KBM-7 (cell line): ENCODE measurements at regions not wholly inside any gene's neighbourhood (a gene's known extent, or its start where the extent isn't known, plus 50 kb on each side); places are given as distances from the start of the nearest gene placed in this dataset.
"Not testable (repeated sequence)": the region's sequence is repeated elsewhere in the genome, so short reads cannot be mapped to it uniquely, and the experiment has no call there.

ENCODE experiments used
- DNase-seq: peaks from one replicate; pipeline ENCODE4 v3.0.0-alpha.2; 2015
- in situ Hi-C: fragments of 300-500 bp; cut with MboI; formaldehyde crosslinking; loops from 2 replicates; pipeline ENCODE4 v1.14.3; 2020; ENCODE audit warnings: low sequenced_read_pairs, low pct_unique_long_range_greater_than_20kb, mixed read lengths

DNA sequence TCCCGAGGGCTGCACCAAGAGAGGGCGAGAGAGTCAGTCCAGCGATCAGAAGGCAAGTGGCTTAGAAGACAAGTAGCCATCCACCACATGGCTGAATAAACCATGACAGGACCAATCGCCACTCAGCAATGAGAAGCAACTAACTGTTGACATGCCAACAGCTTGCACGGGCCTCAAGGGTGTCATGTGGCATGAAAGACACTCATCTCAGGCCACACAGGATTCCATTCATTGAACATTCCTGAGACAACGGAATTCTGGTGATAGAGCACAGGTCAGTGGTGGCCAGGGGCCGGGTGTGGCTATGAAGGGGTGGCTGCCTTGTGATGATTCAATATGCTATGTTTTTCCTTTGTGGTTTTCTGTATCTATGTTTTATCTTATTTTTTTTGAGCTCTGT, 110.6 kb upstream of the CCZ1B start:
- in situ Hi-C loops = not testable (repeated sequence)

DNA sequence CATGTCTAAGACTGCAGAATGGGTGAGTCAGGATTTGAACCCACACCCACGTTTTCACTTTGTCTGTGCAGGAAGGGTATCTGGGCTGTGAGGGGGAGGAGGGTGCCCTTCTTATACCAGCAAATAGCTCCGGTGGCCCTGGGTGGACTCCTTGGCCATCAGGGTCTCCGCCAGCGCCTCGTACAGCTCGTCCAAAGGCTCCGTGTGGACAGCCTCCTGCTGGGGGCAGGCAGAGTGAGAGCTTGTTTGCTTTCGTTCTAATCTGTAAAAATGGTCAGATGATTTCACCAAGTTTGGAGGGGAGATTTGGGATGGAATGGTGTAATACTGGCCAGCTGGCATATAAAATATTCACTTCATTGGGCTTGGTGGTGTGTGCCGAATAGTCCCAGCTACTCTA, 111.7 kb upstream of the CCZ1B start:
- in situ Hi-C loops, DNase-seq: not testable (repeated sequence)

More for the DNA sequence above, 110.6 kb upstream of the CCZ1B start:
- not testable (repeated sequence) for DNase-seq

DNA sequence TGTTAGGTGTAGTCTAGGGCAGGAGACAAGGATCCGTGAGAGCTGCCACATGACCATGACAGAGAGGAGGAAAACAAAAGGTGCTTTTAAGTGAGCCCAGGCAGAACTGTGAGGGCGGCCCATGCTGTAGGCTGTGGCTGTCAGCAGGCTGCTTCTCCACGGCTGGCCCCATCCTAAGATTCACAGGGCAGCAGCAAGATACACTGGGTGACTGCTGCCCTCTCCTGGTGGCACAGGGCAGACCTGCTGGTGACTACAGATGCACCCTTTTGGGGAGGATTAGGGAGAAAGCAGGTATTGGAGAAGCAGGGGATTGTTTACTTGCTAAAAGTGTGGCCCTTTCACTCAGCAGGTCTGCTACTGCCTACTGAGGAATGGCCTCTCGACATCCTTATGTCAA, 112.2 kb upstream of the CCZ1B start:
- DNase-seq = peak; percentile 49
- in situ Hi-C loops = not testable (repeated sequence)

- in situ Hi-C loops, DNase-seq: not testable (repeated sequence)
These were observed 113.1 kb upstream of the CCZ1B start for GRCh38 chr7:6939126-6939525.

- DNase-seq, in situ Hi-C loops: not testable (repeated sequence)
These were observed 113.8 kb upstream of the CCZ1B start for GRCh38 chr7:6939896-6940295.

DNA sequence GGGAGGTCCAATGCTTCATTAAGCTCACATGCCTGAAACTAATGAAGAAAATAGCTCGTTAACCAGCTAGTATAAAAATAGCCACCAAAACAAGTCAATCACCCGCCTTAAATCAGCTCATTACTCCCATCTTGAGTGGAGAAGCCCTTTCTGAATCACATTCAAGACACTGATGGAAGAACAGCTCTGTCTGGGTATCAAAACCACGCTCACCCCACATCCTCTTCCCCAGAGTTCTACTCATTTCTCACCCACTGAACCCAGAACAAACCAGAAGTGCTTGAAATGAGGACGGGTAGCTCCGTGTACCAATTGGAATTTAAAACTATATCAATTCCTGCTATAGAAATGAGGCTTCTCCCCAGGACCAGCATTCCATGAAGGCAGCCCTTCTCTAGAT, 120.8 kb upstream of the CCZ1B start:
- in situ Hi-C loops, DNase-seq: not testable (repeated sequence)

GRCh38 chr7:6950231-6950630, 124.2 kb upstream of the CCZ1B start:
- in situ Hi-C loops, DNase-seq: not testable (repeated sequence)

- in situ Hi-C loops, DNase-seq: not testable (repeated sequence)
These were observed 125.5 kb upstream of the CCZ1B start for GRCh38 chr7:6951553-6951952.

DNA sequence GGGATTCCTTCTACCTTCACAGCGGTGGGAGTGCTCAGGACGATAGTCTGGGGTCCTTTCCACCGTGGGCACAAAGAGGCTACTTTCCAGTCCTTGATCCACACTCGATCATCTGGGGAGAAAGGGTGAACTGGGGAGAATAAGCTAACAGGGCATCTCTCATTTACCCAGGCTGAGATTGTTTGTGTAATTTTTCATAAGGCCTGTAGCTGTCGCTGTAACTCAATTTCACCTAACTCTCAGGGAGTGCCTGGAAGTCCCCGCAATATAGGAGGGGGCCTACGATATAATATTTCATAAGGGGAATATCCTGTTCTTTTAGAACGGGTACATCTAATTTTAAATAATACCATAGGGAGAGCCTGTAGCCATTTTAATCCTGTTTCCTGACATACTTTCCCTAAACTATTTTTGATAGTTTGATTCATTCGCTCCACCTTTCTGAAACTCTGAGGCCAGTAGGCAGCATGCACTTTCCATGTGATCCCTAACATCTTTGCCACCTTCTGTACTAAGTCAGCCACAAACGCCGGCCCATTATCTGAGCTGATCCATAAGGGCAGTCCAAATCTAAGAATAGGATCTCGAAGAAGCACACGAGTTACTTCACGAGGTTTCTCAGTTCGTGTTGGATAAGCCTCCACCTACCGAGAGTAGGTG, 127.2 kb upstream of the CCZ1B start:
- in situ Hi-C loops = not testable (repeated sequence)

GRCh38 chr7:6953798-6954181, 127.7 kb upstream of the CCZ1B start:
- in situ Hi-C loops, DNase-seq: not testable (repeated sequence)

More for the DNA sequence above, 127.2 kb upstream of the CCZ1B start:
- DNase-seq = not testable (repeated sequence)

DNA sequence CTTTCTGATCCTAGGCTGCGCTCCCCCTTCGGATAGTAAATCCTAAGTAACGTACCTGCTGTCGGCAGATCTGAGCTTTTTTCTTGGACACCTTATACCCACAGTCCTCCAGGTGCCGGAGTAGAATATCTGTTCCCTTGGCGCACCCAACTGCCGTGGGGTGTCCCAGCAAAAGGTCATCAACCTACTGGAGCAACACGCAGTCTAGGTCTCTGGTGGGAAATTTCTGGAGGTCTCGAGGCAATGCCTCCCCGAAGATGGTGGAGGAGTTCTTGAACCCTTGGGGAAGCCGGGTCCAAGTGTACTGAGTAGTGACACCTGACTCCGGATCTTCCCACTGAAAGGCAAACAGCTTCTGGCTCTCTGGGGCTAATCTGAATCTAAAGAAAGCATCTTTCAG, 129.3 kb upstream of the CCZ1B start:
- DNase-seq, in situ Hi-C loops: not testable (repeated sequence)

DNA sequence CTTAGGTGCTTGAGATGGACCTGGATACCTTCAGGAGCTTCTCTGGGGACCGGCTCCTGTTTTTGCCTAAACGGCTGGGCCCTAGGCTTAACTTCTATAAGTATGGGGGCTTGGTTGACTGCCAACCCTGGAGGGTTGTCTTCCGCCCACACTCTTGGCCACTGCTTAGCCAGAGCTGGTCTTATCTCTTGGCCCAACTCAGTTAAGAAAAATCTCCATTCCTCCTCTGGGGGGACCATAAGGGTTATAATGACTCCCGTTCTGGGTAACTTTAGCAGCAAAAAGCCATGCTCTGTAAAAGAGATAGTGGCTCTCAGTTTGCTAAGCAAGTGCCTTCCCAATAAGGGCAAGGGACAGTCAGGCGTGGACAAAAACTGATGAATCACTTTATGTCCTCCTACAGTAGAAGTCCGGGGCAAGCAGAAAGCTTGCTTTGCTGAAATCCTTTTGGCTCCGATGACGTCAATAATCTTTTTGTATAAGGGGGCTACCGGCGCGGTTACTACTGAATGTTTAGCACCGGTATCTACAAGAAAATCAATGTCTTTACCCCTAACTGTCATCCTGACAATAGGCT, 130.0 kb upstream of the CCZ1B start:
- DNase-seq, in situ Hi-C loops: not testable (repeated sequence)

- DNase-seq, in situ Hi-C loops: not testable (repeated sequence)
These were observed 132.3 kb upstream of the CCZ1B start for GRCh38 chr7:6958371-6958770.

DNA sequence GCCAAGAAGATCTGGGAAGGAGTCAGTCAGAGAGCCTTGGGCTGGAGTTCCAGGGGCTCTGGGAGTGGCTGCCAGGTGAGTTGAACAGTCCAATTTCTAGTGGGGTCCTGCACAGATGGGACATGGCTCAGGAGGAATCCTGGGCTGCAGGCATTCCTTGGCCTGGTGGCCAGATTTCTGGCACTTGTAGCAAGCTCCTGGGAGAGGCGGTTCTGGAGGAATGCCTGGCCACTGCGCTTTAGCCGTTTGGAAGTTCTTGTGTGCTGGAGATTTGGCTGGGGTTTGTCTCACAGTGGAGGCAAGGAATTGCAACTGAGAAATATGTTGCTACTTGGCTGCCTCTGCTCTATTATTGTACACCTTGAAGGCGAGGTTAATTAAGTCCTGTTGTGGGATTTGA, 133.9 kb upstream of the CCZ1B start:
- in situ Hi-C loops, DNase-seq: not testable (repeated sequence)

GRCh38 chr7:6962871-6963270, 136.8 kb upstream of the CCZ1B start:
- in situ Hi-C loops, DNase-seq: not testable (repeated sequence)

- DNase-seq = peak; percentile 48
- in situ Hi-C loops = not testable (repeated sequence)
These were observed 139.0 kb upstream of the CCZ1B start for GRCh38 chr7:6965051-6965450.

DNA sequence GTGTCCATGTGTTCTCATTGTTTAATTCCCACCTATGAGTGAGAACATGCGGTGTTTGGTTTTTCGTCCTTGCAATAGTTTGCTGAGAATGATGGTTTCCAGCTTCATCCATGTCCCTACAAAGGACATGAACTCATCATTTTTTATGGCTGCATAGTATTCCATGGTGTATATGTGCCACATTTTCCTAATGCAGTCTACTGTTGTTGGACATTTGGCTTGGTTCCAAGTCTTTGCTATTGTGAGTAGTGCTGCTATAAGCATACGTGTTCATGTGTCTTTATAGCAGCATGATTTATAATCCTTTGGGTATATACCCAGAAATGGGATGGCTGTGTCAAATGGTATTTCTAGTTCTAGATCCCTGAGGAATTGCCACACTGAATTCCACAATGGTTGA, 144.1 kb upstream of the CCZ1B start:
- in situ Hi-C loops = not testable (repeated sequence)

DNA sequence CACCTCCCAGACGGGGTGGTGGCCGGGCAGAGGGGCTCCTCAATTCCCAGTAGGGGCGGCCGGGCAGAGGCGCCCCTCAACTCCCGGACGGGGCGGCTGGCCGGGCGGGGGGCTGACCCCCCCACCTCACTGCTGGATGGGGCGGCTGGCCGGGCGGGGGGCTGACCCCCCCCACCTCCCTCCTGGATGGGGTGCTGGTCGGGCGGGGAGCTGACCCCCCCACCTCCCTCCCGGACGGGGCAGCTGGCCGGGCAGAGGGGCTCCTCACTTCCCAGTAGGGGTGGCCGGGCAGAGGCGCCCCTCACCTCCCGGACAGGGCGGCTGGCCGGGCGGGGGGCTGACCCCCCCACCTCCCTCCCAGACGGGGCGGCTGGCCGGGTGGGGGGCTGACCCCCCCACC, 148.8 kb upstream of the CCZ1B start:
- DNase-seq, in situ Hi-C loops: not testable (repeated sequence)

More for the DNA sequence above, 144.1 kb upstream of the CCZ1B start:
- DNase-seq = not testable (repeated sequence)

- DNase-seq, in situ Hi-C loops: not testable (repeated sequence)
These were observed 149.3 kb upstream of the CCZ1B start for GRCh38 chr7:6975346-6975745.

- in situ Hi-C loops, DNase-seq: not testable (repeated sequence)
These were observed 151.3 kb upstream of the CCZ1B start for GRCh38 chr7:6977368-6977767.

- in situ Hi-C loops, DNase-seq: not testable (repeated sequence)
These were observed 152.3 kb upstream of the CCZ1B start for GRCh38 chr7:6978326-6978725.
